ENCODE measurements at regions not wholly inside any gene's neighbourhood (a gene's known extent, or its start where the extent isn't known, plus 50 kb on each side); places are given as distances from the start of the nearest gene placed in this dataset.
A peak's percentile ranks its signal among the peaks of the same experiment; 100 is the strongest.

GRCh38 chr18:77701977-77702376 lies 452.3 kb downstream of the GALR1 start:
- no peak overlapping the region for H3K9ac ChIP-seq (ENCODE audit: low read depth, low read length, poor library complexity)
- no CpG with 5 or more reads among the region's 1 CpG for WGBS, 2 donors (ENCODE audit: extremely low coverage in 2 of 2, insufficient read length in 2 of 2, insufficient replicate concordance in 1 of 2)
- H2AFZ ChIP-seq (ENCODE audit: low read length), result no peak overlapping the region
- no peak overlapping the region for H3K4ac ChIP-seq (ENCODE audit: low read length)
- H3K4me2 ChIP-seq (ENCODE audit: insufficient read depth, low read length, poor library complexity, severe bottlenecking), result no peak overlapping the region
- H3K9me3 ChIP-seq (replicated peaks in 1 of 2; ENCODE audit: control insufficient read depth in 2 of 2, insufficient read depth in 1 of 2, low read depth in 1 of 2, low read length in 2 of 2), result no peaks in the 10 kb centered on the region
- H3K27me3 ChIP-seq (ENCODE audit: control insufficient read depth in 3 of 3, insufficient read depth in 3 of 3, low read depth in 1 of 3, low read length in 3 of 3), result no peaks in the 10 kb centered on the region
- no peak overlapping the region for H2BK120ac ChIP-seq (ENCODE audit: low read depth, low read length)
- no peak overlapping the region for H3K14ac ChIP-seq (ENCODE audit: low read length)
- H3K79me1 ChIP-seq (ENCODE audit: low read depth, low read length), result no peaks in the 10 kb centered on the region
- peaks cover 0 to 2% of the 10 kb centered on the region in 2 donors for H3K4me1 ChIP-seq (ENCODE audit: control insufficient read depth in 2 of 2, insufficient read depth in 1 of 2, low read depth in 1 of 2, low read length in 2 of 2)
- H3K27ac ChIP-seq (replicated peaks; ENCODE audit: low read length), result no peak overlapping the region
- H3K23ac ChIP-seq (ENCODE audit: low read depth, low read length, poor library complexity), result no peak overlapping the region
- H3K36me3 ChIP-seq (replicated peaks in 1 of 2; ENCODE audit: control insufficient read depth in 2 of 2, insufficient read depth in 2 of 2, low read length in 2 of 2), result no peaks in the 10 kb centered on the region
- no peak overlapping the region for H2BK15ac ChIP-seq (ENCODE audit: low read length)
- no peak overlapping the region for H2BK5ac ChIP-seq (ENCODE audit: low read length)
- no peak overlapping the region for H3K4me3 ChIP-seq (ENCODE audit: low read length in 2 of 2)
- no peak overlapping the region for H4K8ac ChIP-seq (ENCODE audit: low read depth, low read length)
- H3K18ac ChIP-seq (ENCODE audit: low read length), result no peak overlapping the region
- no peak overlapping the region for H2AK5ac ChIP-seq (ENCODE audit: low read depth, low read length)
- DNase-seq (ENCODE audit: low spot score), result no peak
- H4K91ac ChIP-seq (ENCODE audit: low read depth, low read length, poor library complexity), result no peak overlapping the region
- no peak overlapping the region for H2BK12ac ChIP-seq (ENCODE audit: low read length)

- whole genome bisulfite sequencing, 2 donors (ENCODE audit: extremely low coverage in 2 of 2, insufficient read length in 2 of 2, insufficient replicate concordance in 1 of 2), result no CpG with 5 or more reads among the region's 4 CpGs
- peak; percentile 31 for DNase-seq (ENCODE audit: low spot score)
Measured at GRCh38 chr18:77702686-77703085, 453.0 kb downstream of the GALR1 start.

GRCh38 chr18:77705301-77705700 lies 455.7 kb downstream of the GALR1 start:
- H2BK120ac ChIP-seq (ENCODE audit: low read depth, low read length), result no peak overlapping the region
- H3K4me1 ChIP-seq (ENCODE audit: control insufficient read depth in 2 of 2, insufficient read depth in 1 of 2, low read depth in 1 of 2, low read length in 2 of 2), result no peaks in the 10 kb centered on the region
- no CpG with 5 or more reads among the region's 2 CpGs for WGBS, 2 donors (ENCODE audit: extremely low coverage in 2 of 2, insufficient read length in 2 of 2, insufficient replicate concordance in 1 of 2)
- no peak for DNase-seq (ENCODE audit: low spot score)
- no peak overlapping the region for H4K8ac ChIP-seq (ENCODE audit: low read depth, low read length)
- H3K23ac ChIP-seq (ENCODE audit: low read depth, low read length, poor library complexity), result no peak overlapping the region
- H3K14ac ChIP-seq (ENCODE audit: low read length), result no peak overlapping the region
- H3K9ac ChIP-seq (ENCODE audit: low read depth, low read length, poor library complexity), result no peak overlapping the region
- no peaks in the 10 kb centered on the region for H3K79me1 ChIP-seq (ENCODE audit: low read depth, low read length)
- no peaks in the 10 kb centered on the region for H3K36me3 ChIP-seq (replicated peaks in 1 of 2; ENCODE audit: control insufficient read depth in 2 of 2, insufficient read depth in 2 of 2, low read length in 2 of 2)
- no peak overlapping the region for H2BK5ac ChIP-seq (ENCODE audit: low read length)
- no peak overlapping the region for H3K4ac ChIP-seq (ENCODE audit: low read length)
- no peak overlapping the region for H2BK15ac ChIP-seq (ENCODE audit: low read length)
- H3K27ac ChIP-seq (replicated peaks; ENCODE audit: low read length), result no peak overlapping the region
- no peak overlapping the region for H3K4me3 ChIP-seq (ENCODE audit: low read length in 2 of 2)
- H2AK5ac ChIP-seq (ENCODE audit: low read depth, low read length), result no peak overlapping the region
- H3K9me3 ChIP-seq (replicated peaks in 1 of 2; ENCODE audit: control insufficient read depth in 2 of 2, insufficient read depth in 1 of 2, low read depth in 1 of 2, low read length in 2 of 2), result no peaks in the 10 kb centered on the region
- no peak overlapping the region for H2BK12ac ChIP-seq (ENCODE audit: low read length)
- no peaks in the 10 kb centered on the region for H3K27me3 ChIP-seq (ENCODE audit: control insufficient read depth in 3 of 3, insufficient read depth in 3 of 3, low read depth in 1 of 3, low read length in 3 of 3)
- H2AFZ ChIP-seq (ENCODE audit: low read length), result no peak overlapping the region
- no peak overlapping the region for H3K18ac ChIP-seq (ENCODE audit: low read length)
- H4K91ac ChIP-seq (ENCODE audit: low read depth, low read length, poor library complexity), result no peak overlapping the region
- no peak overlapping the region for H3K4me2 ChIP-seq (ENCODE audit: insufficient read depth, low read length, poor library complexity, severe bottlenecking)

More at GRCh38 chr18:77702686-77703085, 453.0 kb downstream of the GALR1 start:
- H3K27ac ChIP-seq (replicated peaks; ENCODE audit: low read length), result no peak overlapping the region
- no peak overlapping the region for H3K4me2 ChIP-seq (ENCODE audit: insufficient read depth, low read length, poor library complexity, severe bottlenecking)
- no peak overlapping the region for H4K91ac ChIP-seq (ENCODE audit: low read depth, low read length, poor library complexity)
- peaks cover 0 to 2% of the 10 kb centered on the region in 2 donors for H3K4me1 ChIP-seq (ENCODE audit: control insufficient read depth in 2 of 2, insufficient read depth in 1 of 2, low read depth in 1 of 2, low read length in 2 of 2)
- H4K8ac ChIP-seq (ENCODE audit: low read depth, low read length), result no peak overlapping the region
- no peak overlapping the region for H2BK5ac ChIP-seq (ENCODE audit: low read length)
- H3K9ac ChIP-seq (ENCODE audit: low read depth, low read length, poor library complexity), result no peak overlapping the region
- no peak overlapping the region for H3K23ac ChIP-seq (ENCODE audit: low read depth, low read length, poor library complexity)
- H3K18ac ChIP-seq (ENCODE audit: low read length), result no peak overlapping the region
- no peak overlapping the region for H2BK15ac ChIP-seq (ENCODE audit: low read length)
- no peaks in the 10 kb centered on the region for H3K79me1 ChIP-seq (ENCODE audit: low read depth, low read length)
- H2AFZ ChIP-seq (ENCODE audit: low read length), result no peak overlapping the region
- no peak overlapping the region for H2BK120ac ChIP-seq (ENCODE audit: low read depth, low read length)
- no peak overlapping the region for H3K4ac ChIP-seq (ENCODE audit: low read length)
- no peaks in the 10 kb centered on the region for H3K9me3 ChIP-seq (replicated peaks in 1 of 2; ENCODE audit: control insufficient read depth in 2 of 2, insufficient read depth in 1 of 2, low read depth in 1 of 2, low read length in 2 of 2)
- no peaks in the 10 kb centered on the region for H3K27me3 ChIP-seq (ENCODE audit: control insufficient read depth in 3 of 3, insufficient read depth in 3 of 3, low read depth in 1 of 3, low read length in 3 of 3)
- no peaks in the 10 kb centered on the region for H3K36me3 ChIP-seq (replicated peaks in 1 of 2; ENCODE audit: control insufficient read depth in 2 of 2, insufficient read depth in 2 of 2, low read length in 2 of 2)
- H3K14ac ChIP-seq (ENCODE audit: low read length), result no peak overlapping the region
- H2AK5ac ChIP-seq (ENCODE audit: low read depth, low read length), result no peak overlapping the region
- H2BK12ac ChIP-seq (ENCODE audit: low read length), result no peak overlapping the region
- no peak overlapping the region for H3K4me3 ChIP-seq (ENCODE audit: low read length in 2 of 2)

GRCh38 chr18:77708826-77709506 lies 459.3 kb downstream of the GALR1 start:
- H2BK12ac ChIP-seq (ENCODE audit: low read length), result no peak overlapping the region
- H3K4ac ChIP-seq (ENCODE audit: low read length), result no peak overlapping the region
- H3K27ac ChIP-seq (replicated peaks; ENCODE audit: low read length), result no peak overlapping the region
- H3K23ac ChIP-seq (ENCODE audit: low read depth, low read length, poor library complexity), result no peak overlapping the region
- no peak overlapping the region for H3K18ac ChIP-seq (ENCODE audit: low read length)
- no peak for DNase-seq (ENCODE audit: low spot score)
- no peak overlapping the region for H3K14ac ChIP-seq (ENCODE audit: low read length)
- no peak overlapping the region for H2AFZ ChIP-seq (ENCODE audit: low read length)
- no peaks in the 10 kb centered on the region for H3K4me1 ChIP-seq (ENCODE audit: control insufficient read depth in 2 of 2, insufficient read depth in 1 of 2, low read depth in 1 of 2, low read length in 2 of 2)
- no peaks in the 10 kb centered on the region for H3K36me3 ChIP-seq (replicated peaks in 1 of 2; ENCODE audit: control insufficient read depth in 2 of 2, insufficient read depth in 2 of 2, low read length in 2 of 2)
- no peak overlapping the region for H4K91ac ChIP-seq (ENCODE audit: low read depth, low read length, poor library complexity)
- no peak overlapping the region for H3K4me2 ChIP-seq (ENCODE audit: insufficient read depth, low read length, poor library complexity, severe bottlenecking)
- H3K4me3 ChIP-seq (ENCODE audit: low read length in 2 of 2), result no peak overlapping the region
- no peak overlapping the region for H3K9ac ChIP-seq (ENCODE audit: low read depth, low read length, poor library complexity)
- H2AK5ac ChIP-seq (ENCODE audit: low read depth, low read length), result no peak overlapping the region
- H2BK5ac ChIP-seq (ENCODE audit: low read length), result no peak overlapping the region
- H2BK120ac ChIP-seq (ENCODE audit: low read depth, low read length), result no peak overlapping the region
- no peaks in the 10 kb centered on the region for H3K9me3 ChIP-seq (replicated peaks in 1 of 2; ENCODE audit: control insufficient read depth in 2 of 2, insufficient read depth in 1 of 2, low read depth in 1 of 2, low read length in 2 of 2)
- no peaks in the 10 kb centered on the region for H3K27me3 ChIP-seq (ENCODE audit: control insufficient read depth in 3 of 3, insufficient read depth in 3 of 3, low read depth in 1 of 3, low read length in 3 of 3)
- no peak overlapping the region for H2BK15ac ChIP-seq (ENCODE audit: low read length)
- no CpG with 5 or more reads among the region's 4 CpGs for WGBS, 2 donors (ENCODE audit: extremely low coverage in 2 of 2, insufficient read length in 2 of 2, insufficient replicate concordance in 1 of 2)
- no peaks in the 10 kb centered on the region for H3K79me1 ChIP-seq (ENCODE audit: low read depth, low read length)
- H4K8ac ChIP-seq (ENCODE audit: low read depth, low read length), result no peak overlapping the region

Data from neuronal stem cell (in vitro differentiated cells).